ENCODE measurements at regions not wholly inside any gene's neighbourhood (a gene's known extent, or its start where the extent isn't known, plus 50 kb on each side); places are given as distances from the start of the nearest gene placed in this dataset.
A peak's percentile ranks its signal among the peaks of the same experiment; 100 is the strongest.

GRCh38 chr20:52383995-52384621 is 192.5 kb upstream of the ZFP64 start:
- Histone ChIP-seq H3K9me3 (no peaks in the 10 kb centered on the region), H3K4me3 (no peak overlapping the region), H3K27ac (no peak overlapping the region), H3K4me1 (no peaks in the 10 kb centered on the region), H3K27me3 (no peaks in the 10 kb centered on the region), H3K36me3 (no peaks in the 10 kb centered on the region)
- DNase-seq = no peak
- TF ChIP-seq, protein P1, sequence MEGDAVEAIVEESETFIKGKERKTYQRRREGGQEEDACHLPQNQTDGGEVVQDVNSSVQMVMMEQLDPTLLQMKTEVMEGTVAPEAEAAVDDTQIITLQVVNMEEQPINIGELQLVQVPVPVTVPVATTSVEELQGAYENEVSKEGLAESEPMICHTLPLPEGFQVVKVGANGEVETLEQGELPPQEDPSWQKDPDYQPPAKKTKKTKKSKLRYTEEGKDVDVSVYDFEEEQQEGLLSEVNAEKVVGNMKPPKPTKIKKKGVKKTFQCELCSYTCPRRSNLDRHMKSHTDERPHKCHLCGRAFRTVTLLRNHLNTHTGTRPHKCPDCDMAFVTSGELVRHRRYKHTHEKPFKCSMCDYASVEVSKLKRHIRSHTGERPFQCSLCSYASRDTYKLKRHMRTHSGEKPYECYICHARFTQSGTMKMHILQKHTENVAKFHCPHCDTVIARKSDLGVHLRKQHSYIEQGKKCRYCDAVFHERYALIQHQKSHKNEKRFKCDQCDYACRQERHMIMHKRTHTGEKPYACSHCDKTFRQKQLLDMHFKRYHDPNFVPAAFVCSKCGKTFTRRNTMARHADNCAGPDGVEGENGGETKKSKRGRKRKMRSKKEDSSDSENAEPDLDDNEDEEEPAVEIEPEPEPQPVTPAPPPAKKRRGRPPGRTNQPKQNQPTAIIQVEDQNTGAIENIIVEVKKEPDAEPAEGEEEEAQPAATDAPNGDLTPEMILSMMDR (IDR thresholded peaks at IDR 0.05) = no peak
- intact Hi-C loops (cut with DNase I; ENCODE audit: low total_unique reads) = no loop called here

DNA sequence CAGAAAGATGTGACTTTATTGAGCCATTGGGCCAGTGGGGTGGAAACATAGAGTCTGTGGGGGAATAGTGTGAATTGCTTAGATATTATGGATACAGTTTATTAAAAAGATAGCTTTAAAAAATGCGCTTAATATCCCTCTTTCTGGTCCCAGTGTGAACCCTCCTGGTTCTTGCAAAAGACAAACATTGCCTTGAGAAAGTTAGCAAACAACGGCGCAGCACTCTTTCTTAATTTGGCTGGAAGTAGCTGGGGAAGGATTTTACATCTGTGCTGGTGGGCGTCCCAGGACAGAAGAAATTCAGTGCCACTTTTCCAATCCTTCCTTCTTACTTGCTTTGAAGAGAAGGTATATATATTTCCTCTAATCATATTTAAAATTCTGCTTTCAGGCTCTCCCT is 191.4 kb upstream of the ZFP64 start:
- Histone ChIP-seq H3K4me1 (no peaks in the 10 kb centered on the region), H3K27ac (no peak overlapping the region), H3K36me3 (no peaks in the 10 kb centered on the region), H3K9me3 (no peaks in the 10 kb centered on the region), H3K4me3 (no peak overlapping the region), H3K27me3 (no peaks in the 10 kb centered on the region)
- no peak for DNase-seq
- TF ChIP-seq, protein P1 (IDR thresholded peaks at IDR 0.05) = no peak
- intact Hi-C loops (cut with DNase I; ENCODE audit: low total_unique reads) = no loop called here

- no peak overlapping the region for H3K4me3 ChIP-seq
- H3K36me3 ChIP-seq = no peaks in the 10 kb centered on the region
- TF ChIP-seq, protein P1 (IDR thresholded peaks at IDR 0.05) = peak; percentile 50 to 69
- H3K4me1 ChIP-seq = no peaks in the 10 kb centered on the region
- H3K27ac ChIP-seq = no peak overlapping the region
- no peaks in the 10 kb centered on the region for H3K27me3 ChIP-seq
- H3K9me3 ChIP-seq = no peaks in the 10 kb centered on the region
- DNase-seq = peak in 1 of 2 donors; percentile 27
- intact Hi-C loops (cut with DNase I; ENCODE audit: low total_unique reads) = no loop called here
Observed at GRCh38 chr20:52379723-52380336, 188.3 kb upstream of the ZFP64 start.

- intact Hi-C loops (cut with DNase I; ENCODE audit: low total_unique reads) = no loop called here
- H3K27me3 ChIP-seq = no peaks in the 10 kb centered on the region
Observed at GRCh38 chr20:52372169-52372568, 180.6 kb upstream of the ZFP64 start.

DNA sequence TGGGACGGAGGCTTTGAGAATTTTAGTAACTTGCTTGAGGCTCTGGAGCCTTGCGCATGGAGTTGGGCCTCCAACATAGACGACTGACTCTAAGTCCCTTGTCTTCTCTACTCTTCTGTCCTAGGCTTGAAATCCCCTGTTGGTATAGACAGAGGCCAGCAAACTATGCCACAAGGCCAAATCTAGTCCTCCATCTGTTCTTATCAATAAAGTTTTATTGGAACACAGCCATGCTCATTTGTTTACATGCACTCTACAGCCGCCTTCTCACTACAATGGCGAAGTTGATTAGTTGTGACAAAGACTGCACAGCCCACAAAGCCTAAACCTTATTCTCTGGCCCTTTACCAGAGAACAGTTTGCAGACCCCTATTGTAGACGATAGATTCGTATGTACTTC is 174.1 kb upstream of the ZFP64 start:
- Histone ChIP-seq H3K4me3 (no peak overlapping the region), H3K4me1 (no peaks in the 10 kb centered on the region), H3K9me3 (no peaks in the 10 kb centered on the region), H3K27me3 (no peaks in the 10 kb centered on the region), H3K27ac (no peak overlapping the region), H3K36me3 (no peaks in the 10 kb centered on the region)
- intact Hi-C loops (cut with DNase I; ENCODE audit: low total_unique reads) = no loop called here
- DNase-seq = no peak
- TF ChIP-seq, protein P1 (IDR thresholded peaks at IDR 0.05) = no peak

More at GRCh38 chr20:52372169-52372568, 180.6 kb upstream of the ZFP64 start:
- H3K9me3 ChIP-seq = no peaks in the 10 kb centered on the region
- H3K27ac ChIP-seq = no peak overlapping the region
- TF ChIP-seq, protein P1 (IDR thresholded peaks at IDR 0.05) = no peak
- no peaks in the 10 kb centered on the region for H3K4me1 ChIP-seq
- H3K4me3 ChIP-seq = no peak overlapping the region
- H3K36me3 ChIP-seq = no peaks in the 10 kb centered on the region
- no peak for DNase-seq

Data from tibial artery (tissue), 4 donors.